CD4-positive, alpha-beta T cell treated with Interleukin-15 for 1 hour (primary cell): ENCODE measurements at regions not wholly inside any gene's neighbourhood (a gene's known extent, or its start where the extent isn't known, plus 50 kb on each side); places are given as distances from the start of the nearest gene placed in this dataset.

Source experiments
- DNase-seq: peaks from one replicate; pipeline ENCODE4 v3.0.0-alpha.2; 2020

- DNase-seq, result no peak
Measured at GRCh38 chr4:65102419-65102818, 567.9 kb downstream of the EPHA5 start.

- DNase-seq, result no peak
Measured at GRCh38 chr4:65096630-65097029, 573.7 kb downstream of the EPHA5 start.

GRCh38 chr4:65089666-65090065 is 580.6 kb downstream of the EPHA5 start:
- no peak for DNase-seq

- DNase-seq, result no peak
Measured at GRCh38 chr4:65083076-65083475, 587.2 kb downstream of the EPHA5 start.

DNA sequence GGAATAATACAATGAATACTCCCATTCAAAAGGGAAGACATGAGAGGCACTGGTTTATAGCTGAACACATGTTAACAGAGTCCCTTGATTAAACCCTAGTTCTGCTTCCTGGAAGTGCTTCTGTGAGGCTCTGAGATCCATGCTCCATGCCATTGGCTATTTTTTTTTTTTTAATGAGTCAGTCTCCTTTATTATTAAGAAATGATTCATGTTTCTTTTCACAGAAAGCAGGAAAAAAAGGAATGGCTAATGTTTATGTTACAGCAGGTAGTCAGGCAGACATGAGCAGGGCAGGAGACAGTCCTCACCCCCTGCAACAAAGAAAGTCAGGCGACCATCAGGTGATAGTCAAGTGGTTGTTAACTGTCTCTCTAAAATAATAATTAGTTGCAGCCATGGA is 598.7 kb downstream of the EPHA5 start:
- DNase-seq, result no peak

- DNase-seq, result no peak
Measured at GRCh38 chr4:65069177-65069576, 601.1 kb downstream of the EPHA5 start.

DNA sequence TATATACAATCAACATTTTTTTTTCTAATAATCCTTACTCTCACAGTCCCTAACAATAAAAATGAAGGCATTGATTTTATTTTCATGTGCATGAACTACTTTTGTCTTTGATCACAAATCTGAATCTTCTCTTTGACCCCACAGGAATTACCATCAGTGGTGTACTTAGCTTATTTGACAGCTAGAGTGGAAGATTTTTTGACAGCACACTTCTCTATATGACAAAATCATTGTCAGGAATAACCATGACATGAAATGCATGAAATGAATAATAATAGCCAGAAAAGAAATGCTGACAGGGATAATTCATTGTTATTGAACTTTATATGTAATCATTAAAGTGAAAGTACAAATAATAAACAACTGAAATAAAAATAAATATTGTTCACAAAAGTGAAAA is 604.2 kb downstream of the EPHA5 start:
- DNase-seq, result no peak

GRCh38 chr4:65063601-65064000 is 606.7 kb downstream of the EPHA5 start:
- no peak for DNase-seq

- DNase-seq, result no peak
Measured at GRCh38 chr4:65050786-65051185, 619.5 kb downstream of the EPHA5 start.

- no peak for DNase-seq
Measured at GRCh38 chr4:65046192-65047133, 623.8 kb downstream of the EPHA5 start.

GRCh38 chr4:65033899-65034298 is 624.6 kb upstream of the TECRL start:
- DNase-seq, result no peak

- no peak for DNase-seq
Measured at GRCh38 chr4:65028592-65028991, 619.3 kb upstream of the TECRL start.

DNA sequence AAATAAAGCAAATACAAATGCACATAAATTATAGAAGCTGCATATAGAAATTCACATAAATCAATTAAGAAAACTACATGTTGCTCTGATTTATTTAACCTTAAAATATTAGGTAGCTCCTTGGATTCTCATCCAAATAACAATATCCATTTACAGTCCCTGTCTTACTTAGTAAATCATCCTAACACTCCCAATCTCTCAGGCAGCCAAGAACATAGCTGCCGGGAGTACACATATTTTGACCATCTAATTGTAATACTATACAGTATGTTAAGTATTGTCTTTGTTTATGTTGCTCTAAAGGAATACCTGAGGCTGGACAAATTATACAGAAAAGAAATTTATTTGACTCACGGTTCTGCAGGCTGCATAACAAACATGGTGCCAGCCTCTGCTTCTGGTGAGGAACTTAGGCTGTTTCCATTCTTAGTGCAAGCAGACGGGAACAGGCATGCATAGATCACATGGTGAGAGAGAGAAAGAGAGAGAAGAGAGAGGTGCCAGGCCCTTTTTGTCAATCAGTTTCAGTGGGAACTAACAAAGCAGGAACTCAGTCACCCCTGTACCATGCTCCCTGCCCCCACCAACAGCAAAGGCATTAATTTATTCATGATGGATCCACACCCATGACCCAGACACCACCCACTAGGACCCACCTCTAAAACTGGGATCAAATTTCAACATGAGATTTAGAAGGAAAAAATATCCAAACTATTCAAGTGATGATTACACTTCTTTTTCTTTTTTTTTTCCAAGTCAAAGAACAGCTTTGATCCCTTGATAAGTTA is 614.8 kb upstream of the TECRL start:
- no peak for DNase-seq

GRCh38 chr4:65023081-65023480 is 613.8 kb upstream of the TECRL start:
- no peak for DNase-seq

- DNase-seq, result no peak
Measured at GRCh38 chr4:65021737-65022136, 612.5 kb upstream of the TECRL start.

DNA sequence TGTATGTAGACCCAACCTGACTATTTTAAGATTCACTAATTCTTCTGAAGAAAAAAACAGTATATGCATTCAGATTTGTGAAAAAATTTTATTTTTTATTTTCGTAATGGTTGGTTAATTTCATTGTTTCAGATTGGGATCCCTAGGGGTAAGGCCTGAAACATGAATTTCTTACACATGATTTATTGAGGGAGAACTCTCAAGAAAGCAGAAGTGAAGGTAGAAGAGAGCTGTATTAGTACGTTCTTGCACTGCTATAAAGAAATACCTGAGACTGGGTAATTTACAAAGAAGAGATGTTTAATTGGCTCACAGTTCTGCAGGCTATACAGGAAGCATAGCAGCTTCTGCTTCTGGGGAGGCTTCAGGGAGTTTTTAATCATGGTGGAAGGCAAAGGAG is 611.9 kb upstream of the TECRL start:
- DNase-seq, result no peak

DNA sequence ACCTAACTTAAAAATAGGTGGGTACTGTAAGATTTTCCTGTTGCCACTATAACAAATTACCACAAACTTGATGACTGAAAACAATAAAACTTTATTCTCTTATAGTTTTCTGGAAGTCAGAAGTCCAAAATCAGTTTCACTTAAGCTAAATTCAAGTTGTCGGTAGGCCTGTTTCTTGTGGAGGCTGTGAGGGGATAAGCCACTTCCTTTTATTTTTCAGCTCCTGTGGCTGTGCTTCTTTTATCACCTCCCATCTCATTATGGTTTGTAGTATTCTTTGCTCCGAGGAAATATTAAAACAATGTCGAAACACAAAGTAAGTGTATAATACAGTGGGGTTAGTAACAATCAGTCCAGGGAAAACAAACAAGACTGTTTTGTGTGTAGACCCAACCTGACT is 610.5 kb upstream of the TECRL start:
- DNase-seq, result no peak

DNA sequence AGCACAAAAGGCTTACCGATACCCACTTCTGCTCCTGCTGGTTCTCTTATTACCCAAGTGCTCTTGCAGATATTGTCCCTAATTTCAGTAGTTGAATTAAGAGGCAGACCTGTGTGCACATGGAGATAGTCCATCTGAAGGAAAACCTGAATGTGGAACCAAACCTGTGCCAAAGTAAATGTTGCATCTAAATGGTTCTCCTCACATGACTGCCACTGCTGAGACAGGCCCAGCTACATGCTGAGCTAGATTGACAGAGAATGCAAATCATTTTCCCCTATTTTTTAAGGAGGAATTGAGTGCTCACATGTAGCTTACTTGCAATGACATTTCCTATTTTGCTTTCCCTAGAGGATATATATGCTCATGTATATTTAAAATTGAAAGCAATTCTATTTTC is 609.1 kb upstream of the TECRL start:
- no peak for DNase-seq

- DNase-seq, result no peak
Measured at GRCh38 chr4:65014078-65014477, 604.8 kb upstream of the TECRL start.

DNA sequence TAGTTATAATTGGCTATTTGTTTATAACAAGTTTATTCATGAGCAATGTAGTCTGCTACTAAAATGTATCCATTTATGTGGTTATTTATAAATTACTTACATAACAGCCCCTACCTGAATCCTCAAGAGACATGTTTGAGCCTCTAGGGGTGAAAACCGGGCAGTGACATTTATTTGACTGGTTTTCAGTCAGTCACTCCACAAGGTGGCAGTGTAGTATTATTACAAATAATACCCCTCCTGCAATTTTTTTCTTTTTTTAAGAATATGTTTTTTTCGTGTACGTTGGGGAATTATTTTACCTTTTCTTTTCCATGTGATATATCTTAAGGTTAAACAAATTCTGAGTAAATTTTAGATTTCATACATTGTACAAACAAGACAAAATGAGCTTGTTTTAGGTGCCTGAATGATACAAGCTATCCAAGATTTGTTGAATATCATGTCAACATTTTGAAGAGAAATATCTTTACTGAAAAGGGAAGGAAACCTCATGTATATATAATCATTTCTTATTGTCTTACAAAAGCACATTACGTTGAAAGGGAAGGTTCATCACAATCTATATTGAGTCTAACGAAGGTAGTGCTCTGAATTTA is 598.7 kb upstream of the TECRL start:
- DNase-seq, result no peak

GRCh38 chr4:64975177-64975576 is 565.9 kb upstream of the TECRL start:
- DNase-seq, result no peak

DNA sequence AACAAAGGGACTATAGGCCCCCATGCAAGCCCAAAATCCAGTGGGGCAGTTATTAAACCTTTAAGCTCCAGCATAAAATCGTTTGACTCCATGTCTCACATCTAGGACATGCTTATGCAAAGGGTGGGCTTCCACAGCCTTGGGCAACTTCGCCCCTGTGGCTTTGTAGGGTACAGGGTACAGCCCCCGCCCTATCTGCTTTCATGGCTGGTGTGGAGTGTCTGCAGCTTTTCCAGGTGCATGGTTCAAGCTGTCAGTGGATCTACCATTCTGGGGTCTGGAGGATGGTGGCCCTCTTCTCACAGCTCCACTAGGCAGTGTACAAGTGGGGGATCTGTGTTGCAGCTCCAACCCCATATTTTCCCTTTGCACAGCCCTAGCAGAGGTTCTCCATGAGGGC is 559.8 kb upstream of the TECRL start:
- no peak for DNase-seq

GRCh38 chr4:64967286-64967685 is 558.0 kb upstream of the TECRL start:
- DNase-seq, result no peak

GRCh38 chr4:64960516-64960915 is 551.3 kb upstream of the TECRL start:
- DNase-seq, result no peak
